ENCODE measurements at regions not wholly inside any gene's neighbourhood (a gene's known extent, or its start where the extent isn't known, plus 50 kb on each side); places are given as distances from the start of the nearest gene placed in this dataset.

- TF ChIP-seq POLR2A (IDR thresholded peaks at IDR 0.05; ENCODE audit: low read depth, low read length) (no peak), BHLHE40 (IDR thresholded peaks at IDR 0.05; ENCODE audit: low read depth, low read length) (no peak), CTCF (conservative IDR thresholded peaks at IDR 0.05; ENCODE audit: low read depth, low read length) (no peak), MXI1 (IDR thresholded peaks at IDR 0.05; ENCODE audit: borderline replicate concordance, low read depth, low read length) (no peak), ELK1 (IDR thresholded peaks at IDR 0.05; ENCODE audit: borderline replicate concordance, low read depth, low read length) (no peak), CEBPB (IDR thresholded peaks at IDR 0.05; ENCODE audit: low read depth, low read length) (no peak), SMC3 (IDR thresholded peaks at IDR 0.05; ENCODE audit: low read depth, low read length) (no peak), RFX5 (IDR thresholded peaks at IDR 0.05; ENCODE audit: low read depth, low read length) (no peak), FOS (IDR thresholded peaks at IDR 0.05; ENCODE audit: low read depth, low read length) (no peak), MAZ (IDR thresholded peaks at IDR 0.05; ENCODE audit: borderline replicate concordance, low read depth, low read length) (no peak)
These were observed 131.4 kb downstream of the KLHL28 start for GRCh38 chr14:44830371-44830770.

Data from IMR-90 (cell line).